Neural progenitor cell (in vitro differentiated cells): ENCODE measurements at regions not wholly inside any gene's neighbourhood (a gene's known extent, or its start where the extent isn't known, plus 50 kb on each side); places are given as distances from the start of the nearest gene placed in this dataset.

Experiments
- DNase-seq: peaks from one replicate; pipeline ENCODE4 v3.0.0-alpha.2; 2016; ENCODE audit warnings: low spot score
- H2AFZ ChIP-seq: fragments of 200-600 bp; sonication (generic); replicated peaks from 2 replicates; pipeline ENCODE4 v1.6.1; 2016; ENCODE audit warnings: antibody characterized with exemption
- H3F3A ChIP-seq: fragments of 200-600 bp; sonication (generic); 2 replicates; pipeline ENCODE4 v1.6.1; 2016; ENCODE audit warnings: antibody characterized with exemption, low read depth
- H3K27ac ChIP-seq: fragments of 200-600 bp; sonication (generic); 2 replicates; pipeline ENCODE4 v1.5.1; 2016; ENCODE audit warnings: mild to moderate bottlenecking
- H3K27me3 ChIP-seq: fragments of 200-600 bp; sonication (generic); 2 replicates; pipeline ENCODE4 v1.6.1; 2016; ENCODE audit warnings: mild to moderate bottlenecking, moderate library complexity
- H3K36me3 ChIP-seq: fragments of 200-600 bp; sonication (generic); 2 replicates; pipeline ENCODE4 v1.5.1; 2016
- H3K4me1 ChIP-seq: fragments of 200-600 bp; sonication (generic); 2 replicates; pipeline ENCODE4 v1.6.1; 2016; ENCODE audit warnings: mixed run types
- H3K4me2 ChIP-seq: fragments of 200-600 bp; sonication (generic); 2 replicates; pipeline ENCODE4 v1.6.1; 2016
- H3K4me3 ChIP-seq: fragments of 200-600 bp; sonication (generic); 2 replicates; pipeline ENCODE4 v1.5.1; 2016
- H3K79me2 ChIP-seq: fragments of 200-600 bp; sonication (generic); 2 replicates; pipeline ENCODE4 v1.6.1; 2016; ENCODE audit warnings: low read depth
- H3K9ac ChIP-seq: fragments of 200-600 bp; sonication (generic); 2 replicates; pipeline ENCODE4 v1.6.1; 2016
- H3K9me3 ChIP-seq: fragments of 200-600 bp; sonication (generic); 2 replicates; pipeline ENCODE4 v1.5.1; 2016; ENCODE audit warnings: low read depth
- H4K20me1 ChIP-seq: fragments of 200-600 bp; sonication (generic); 2 replicates; pipeline ENCODE4 v1.6.1; 2016; ENCODE audit warnings: low read depth
- H3K27ac Mint-ChIP-seq: 3 replicates; pipeline ENCODE4 v1.8.0; 2021; ENCODE audit warnings: mixed read lengths
- H3K27me3 Mint-ChIP-seq: 2 replicates; pipeline ENCODE4 v1.8.0; 2022; ENCODE audit warnings: low read depth, mild to moderate bottlenecking, inconsistent platforms, moderate library complexity, mixed read lengths; ENCODE audit not compliant: insufficient read depth
- H3K36me3 Mint-ChIP-seq: 3 replicates; pipeline ENCODE4 v1.8.0; 2021; ENCODE audit warnings: mixed read lengths
- H3K4me1 Mint-ChIP-seq: 3 replicates; pipeline ENCODE4 v1.8.0; 2021; ENCODE audit warnings: mixed read lengths
- H3K4me3 Mint-ChIP-seq: 3 replicates; pipeline ENCODE4 v1.8.0; 2021; ENCODE audit warnings: mild to moderate bottlenecking, moderate library complexity, mixed read lengths
- H3K9me3 Mint-ChIP-seq: 3 replicates; pipeline ENCODE4 v1.8.0; 2020; ENCODE audit warnings: mixed read lengths
- CTCF ChIP-seq: fragments of 200-600 bp; sonication (generic); IDR thresholded peaks from 2 replicates; pipeline ENCODE4 v1.5.1; 2017; ENCODE audit warnings: antibody characterized with exemption, mild to moderate bottlenecking
- EZH2 ChIP-seq: fragments of 200-600 bp; sonication (generic); IDR thresholded peaks from 2 replicates; pipeline ENCODE4 v1.6.1; 2017; ENCODE audit warnings: antibody characterized with exemption, mild to moderate bottlenecking, moderate library complexity
- EZH2phosphoT487 ChIP-seq: fragments of 200-600 bp; sonication (generic); IDR thresholded peaks from 2 replicates; pipeline ENCODE4 v1.6.1; 2017; ENCODE audit warnings: antibody characterized with exemption

- TF ChIP-seq EZH2 (no peak), EZH2phosphoT487 (no peak), CTCF (no peak)
These were observed 327.1 kb upstream of the TBC1D5 start for GRCh38 chr3:18069568-18069967.

GRCh38 chr3:18066899-18067582, 324.6 kb upstream of the TBC1D5 start:
- Histone ChIP-seq H3K4me2 (no peak overlapping the region), H3K4me1 (no peaks in the 10 kb centered on the region), H3K79me2 (no peaks in the 10 kb centered on the region), H3K9ac (no peak overlapping the region), H3F3A (no peaks in the 10 kb centered on the region), H3K9me3 (no peaks in the 10 kb centered on the region), H3K27me3 (no peaks in the 10 kb centered on the region), H3K27ac (no peak overlapping the region), H3K4me3 (no peak overlapping the region), H2AFZ (no peak overlapping the region), H3K36me3 (no peaks in the 10 kb centered on the region), H4K20me1 (no peaks in the 10 kb centered on the region)
- TF ChIP-seq EZH2 (no peak), EZH2phosphoT487 (no peak), CTCF (no peak)
- H3K4me1 Mint-ChIP-seq: no peaks in the 10 kb centered on the region
- H3K27ac Mint-ChIP-seq: no peak overlapping the region
- H3K27me3 Mint-ChIP-seq: no peaks in the 10 kb centered on the region
- H3K36me3 Mint-ChIP-seq: no peaks in the 10 kb centered on the region
- H3K4me3 Mint-ChIP-seq: no peak overlapping the region
- DNase-seq: no peak
- H3K9me3 Mint-ChIP-seq: no peaks in the 10 kb centered on the region

More at GRCh38 chr3:18069568-18069967, 327.1 kb upstream of the TBC1D5 start:
- no peak overlapping the region for H3K4me2 ChIP-seq
- no peaks in the 10 kb centered on the region for H3F3A ChIP-seq
- H3K27me3 ChIP-seq: no peaks in the 10 kb centered on the region
- H3K4me3 Mint-ChIP-seq: no peak overlapping the region
- no peaks in the 10 kb centered on the region for H3K9me3 Mint-ChIP-seq
- H3K4me1 Mint-ChIP-seq: no peaks in the 10 kb centered on the region
- H3K79me2 ChIP-seq: no peaks in the 10 kb centered on the region
- no peak overlapping the region for H3K4me3 ChIP-seq
- no peaks in the 10 kb centered on the region for H3K36me3 ChIP-seq
- H3K9ac ChIP-seq: no peak overlapping the region
- no peaks in the 10 kb centered on the region for H3K4me1 ChIP-seq
- no peak for DNase-seq
- no peak overlapping the region for H3K27ac ChIP-seq
- no peak overlapping the region for H2AFZ ChIP-seq
- H3K36me3 Mint-ChIP-seq: no peaks in the 10 kb centered on the region
- H3K27ac Mint-ChIP-seq: no peak overlapping the region
- no peaks in the 10 kb centered on the region for H3K9me3 ChIP-seq
- no peaks in the 10 kb centered on the region for H4K20me1 ChIP-seq
- peaks cover 1% of the 10 kb centered on the region for H3K27me3 Mint-ChIP-seq

GRCh38 chr3:18064586-18064985, 322.2 kb upstream of the TBC1D5 start:
- Histone ChIP-seq H3K36me3 (no peaks in the 10 kb centered on the region), H3K4me3 (no peak overlapping the region), H3K4me1 (no peaks in the 10 kb centered on the region), H3K4me2 (no peak overlapping the region), H3F3A (no peaks in the 10 kb centered on the region), H3K9me3 (no peaks in the 10 kb centered on the region), H4K20me1 (no peaks in the 10 kb centered on the region), H3K27ac (no peak overlapping the region), H3K79me2 (no peaks in the 10 kb centered on the region), H3K9ac (no peak overlapping the region), H3K27me3 (no peaks in the 10 kb centered on the region), H2AFZ (no peak overlapping the region)
- no peak overlapping the region for H3K27ac Mint-ChIP-seq
- no peak overlapping the region for H3K4me3 Mint-ChIP-seq
- no peaks in the 10 kb centered on the region for H3K4me1 Mint-ChIP-seq
- H3K27me3 Mint-ChIP-seq: no peaks in the 10 kb centered on the region
- no peak for DNase-seq
- H3K9me3 Mint-ChIP-seq: no peaks in the 10 kb centered on the region
- no peak for TF ChIP-seq CTCF
- no peak for TF ChIP-seq EZH2phosphoT487
- no peak for TF ChIP-seq EZH2
- H3K36me3 Mint-ChIP-seq: no peaks in the 10 kb centered on the region
